ENCODE measurements at regions not wholly inside any gene's neighbourhood (a gene's known extent, or its start where the extent isn't known, plus 50 kb on each side); places are given as distances from the start of the nearest gene placed in this dataset.

DNA sequence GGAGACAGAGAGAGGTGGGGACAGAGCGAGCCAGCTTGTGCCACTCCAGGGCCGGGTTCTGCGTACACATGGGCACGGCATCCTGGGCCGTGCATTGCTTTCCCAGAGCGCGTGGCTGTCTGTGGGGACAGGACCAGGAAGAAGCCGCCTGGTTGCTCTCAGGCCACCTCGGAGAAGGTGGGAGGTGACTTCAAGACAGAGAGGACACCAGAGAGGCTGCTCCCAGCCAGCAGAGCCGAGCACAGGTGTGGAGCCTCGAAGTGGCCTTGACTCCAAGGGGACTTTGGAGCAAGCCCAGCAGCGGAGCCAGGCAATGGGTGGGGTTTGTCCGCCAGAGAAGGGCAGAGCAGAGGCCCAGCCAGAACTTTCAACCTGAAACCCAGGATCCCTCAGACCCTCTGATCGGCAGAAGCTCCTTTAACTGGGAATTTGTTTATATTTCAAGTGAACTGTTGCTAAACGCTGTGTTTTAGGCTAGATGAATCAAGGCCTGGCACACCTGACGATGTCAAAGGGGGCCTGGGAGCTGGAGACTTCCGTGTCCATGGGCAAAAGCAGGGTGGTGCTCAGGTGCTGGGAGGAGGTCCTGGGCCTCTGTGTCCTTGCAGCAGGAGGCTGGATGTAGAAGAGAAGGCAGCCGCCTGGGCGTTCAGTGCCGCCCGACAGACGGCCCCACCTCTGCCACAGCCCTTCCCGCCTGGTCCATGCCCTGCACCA, 262.1 kb downstream of the DLL1 start:
- H3K79me2 ChIP-seq (ENCODE audit: insufficient read depth) = no peaks in the 10 kb centered on the region
- TF ChIP-seq NFIC (IDR thresholded peaks at IDR 0.05; ENCODE audit: borderline replicate concordance) (no peak), CHD2 (IDR thresholded peaks at IDR 0.05; ENCODE audit: low read length, partially characterized antibody) (no peak), RAD21 (IDR thresholded peaks at IDR 0.05; ENCODE audit: low read length) (no peak), TAF1 (IDR thresholded peaks at IDR 0.05; ENCODE audit: borderline replicate concordance, low read depth, low read length) (no peak), POLR2AphosphoS5 (IDR thresholded peaks at IDR 0.05; ENCODE audit: low read depth, low read length) (no peak), RXRA (IDR thresholded peaks at IDR 0.05; ENCODE audit: borderline replicate concordance, low read depth) (no peak), TCF12 (IDR thresholded peaks at IDR 0.05) (no peak), YY1 (IDR thresholded peaks at IDR 0.05; ENCODE audit: low read depth) (no peak), FOXJ3 (CRISPR knock-in tag; IDR thresholded peaks at IDR 0.05) (no peak), GATA2 (CRISPR knock-in tag; IDR thresholded peaks at IDR 0.05) (no peak), RFX5 (IDR thresholded peaks at IDR 0.05; ENCODE audit: low read length) (no peak)
- TF ChIP-seq, protein P1, sequence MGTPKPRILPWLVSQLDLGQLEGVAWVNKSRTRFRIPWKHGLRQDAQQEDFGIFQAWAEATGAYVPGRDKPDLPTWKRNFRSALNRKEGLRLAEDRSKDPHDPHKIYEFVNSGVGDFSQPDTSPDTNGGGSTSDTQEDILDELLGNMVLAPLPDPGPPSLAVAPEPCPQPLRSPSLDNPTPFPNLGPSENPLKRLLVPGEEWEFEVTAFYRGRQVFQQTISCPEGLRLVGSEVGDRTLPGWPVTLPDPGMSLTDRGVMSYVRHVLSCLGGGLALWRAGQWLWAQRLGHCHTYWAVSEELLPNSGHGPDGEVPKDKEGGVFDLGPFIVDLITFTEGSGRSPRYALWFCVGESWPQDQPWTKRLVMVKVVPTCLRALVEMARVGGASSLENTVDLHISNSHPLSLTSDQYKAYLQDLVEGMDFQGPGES (IDR thresholded peaks at IDR 0.05; ENCODE audit: low read depth, low read length) = no peak
- no peaks in the 10 kb centered on the region for H3K9me3 ChIP-seq
- H3K36me3 ChIP-seq (replicated peaks in 1 of 2; ENCODE audit: control insufficient read depth in 1 of 2, insufficient read depth in 2 of 2, low read length in 1 of 2) = no peaks in the 10 kb centered on the region
- H3K27ac ChIP-seq (ENCODE audit: low read depth in 2 of 2, low read length in 1 of 2) = no peak overlapping the region
- H3K4me3 ChIP-seq (ENCODE audit: low read depth in 2 of 2, low read length in 1 of 2) = no peak overlapping the region
- no peaks in the 10 kb centered on the region for H3K27me3 ChIP-seq (ENCODE audit: insufficient read depth)
- no peak for DNase-seq
- no peaks in the 10 kb centered on the region for H3K9me2 ChIP-seq
- H3K4me2 ChIP-seq = no peak overlapping the region
- H3K9ac ChIP-seq = no peak overlapping the region
- no peaks in the 10 kb centered on the region for H3F3A ChIP-seq (replicated peaks; ENCODE audit: insufficient read depth)
- H3K4me1 ChIP-seq (ENCODE audit: control insufficient read depth in 1 of 2, insufficient read depth in 2 of 2, low read depth in 1 of 2, low read length in 1 of 2) = peaks cover 0 to 45% of the 10 kb centered on the region in 2 experiments; a peak in 1 of 4 replicates
- CTCF ChIA-PET = no interaction called here
- no peak overlapping the region for H2AFZ ChIP-seq (ENCODE audit: low read depth)
- no peaks in the 10 kb centered on the region for H4K20me1 ChIP-seq (ENCODE audit: insufficient read depth)
- 69% methylated on average over 13 of the region's 23 CpGs for WGBS (ENCODE audit: low lambda C conversion rate)
- POLR2A ChIA-PET = no interaction called here

DNA sequence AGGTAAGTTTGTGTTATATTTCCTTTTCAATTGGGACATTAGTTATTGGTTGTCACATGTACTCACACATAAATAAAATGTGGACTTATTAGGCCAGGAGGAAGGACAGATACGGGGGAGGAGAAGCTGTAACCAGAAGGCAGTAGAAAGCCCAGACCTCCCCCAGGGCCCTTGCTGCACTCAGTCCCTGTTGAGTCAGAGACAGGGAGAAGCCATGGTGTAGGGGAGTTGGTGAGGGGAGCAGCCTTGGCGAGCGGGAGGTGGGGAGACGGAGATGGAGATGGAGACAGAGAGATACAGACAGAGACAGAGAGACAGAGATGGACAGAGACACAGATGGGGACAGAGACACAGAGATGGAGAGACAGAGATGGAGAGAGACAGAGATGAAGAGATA, 263.2 kb downstream of the DLL1 start:
- Histone ChIP-seq H2AFZ (ENCODE audit: low read depth) (no peak overlapping the region), H3K9ac (no peak overlapping the region), H3K4me3 (ENCODE audit: low read depth in 2 of 2, low read length in 1 of 2) (no peak overlapping the region), H3K27me3 (ENCODE audit: insufficient read depth) (no peaks in the 10 kb centered on the region), H4K20me1 (ENCODE audit: insufficient read depth) (no peaks in the 10 kb centered on the region), H3K36me3 (replicated peaks in 1 of 2; ENCODE audit: control insufficient read depth in 1 of 2, insufficient read depth in 2 of 2, low read length in 1 of 2) (no peaks in the 10 kb centered on the region), H3K4me1 (ENCODE audit: control insufficient read depth in 1 of 2, insufficient read depth in 2 of 2, low read depth in 1 of 2, low read length in 1 of 2) (peaks cover 0 to 45% of the 10 kb centered on the region in 2 experiments; a peak in 1 of 4 replicates), H3K79me2 (ENCODE audit: insufficient read depth) (no peaks in the 10 kb centered on the region), H3K9me2 (no peaks in the 10 kb centered on the region), H3K4me2 (no peak overlapping the region), H3K27ac (ENCODE audit: low read depth in 2 of 2, low read length in 1 of 2) (no peak overlapping the region), H3K9me3 (no peaks in the 10 kb centered on the region), H3F3A (replicated peaks; ENCODE audit: insufficient read depth) (no peaks in the 10 kb centered on the region)
- WGBS (ENCODE audit: low lambda C conversion rate) = 83% methylated on average over 4 of the region's 4 CpGs
- no peak for DNase-seq
- no peak for TF ChIP-seq YY1 (IDR thresholded peaks at IDR 0.05; ENCODE audit: low read depth)
- TF ChIP-seq, protein P2, sequence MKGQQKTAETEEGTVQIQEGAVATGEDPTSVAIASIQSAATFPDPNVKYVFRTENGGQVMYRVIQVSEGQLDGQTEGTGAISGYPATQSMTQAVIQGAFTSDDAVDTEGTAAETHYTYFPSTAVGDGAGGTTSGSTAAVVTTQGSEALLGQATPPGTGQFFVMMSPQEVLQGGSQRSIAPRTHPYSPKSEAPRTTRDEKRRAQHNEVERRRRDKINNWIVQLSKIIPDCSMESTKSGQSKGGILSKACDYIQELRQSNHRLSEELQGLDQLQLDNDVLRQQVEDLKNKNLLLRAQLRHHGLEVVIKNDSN (IDR thresholded peaks at IDR 0.05; ENCODE audit: borderline replicate concordance, low read depth) = no peak
- TF ChIP-seq FOSL2 (IDR thresholded peaks at IDR 0.05; ENCODE audit: borderline replicate concordance, low read depth) = no peak
- TF ChIP-seq, protein P3, sequence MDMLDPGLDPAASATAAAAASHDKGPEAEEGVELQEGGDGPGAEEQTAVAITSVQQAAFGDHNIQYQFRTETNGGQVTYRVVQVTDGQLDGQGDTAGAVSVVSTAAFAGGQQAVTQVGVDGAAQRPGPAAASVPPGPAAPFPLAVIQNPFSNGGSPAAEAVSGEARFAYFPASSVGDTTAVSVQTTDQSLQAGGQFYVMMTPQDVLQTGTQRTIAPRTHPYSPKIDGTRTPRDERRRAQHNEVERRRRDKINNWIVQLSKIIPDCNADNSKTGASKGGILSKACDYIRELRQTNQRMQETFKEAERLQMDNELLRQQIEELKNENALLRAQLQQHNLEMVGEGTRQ (IDR thresholded peaks at IDR 0.05; ENCODE audit: borderline replicate concordance, low read depth, low read length) = no peak
- no peak for TF ChIP-seq TCF12 (IDR thresholded peaks at IDR 0.05)
- TF ChIP-seq EP300 (IDR thresholded peaks at IDR 0.05; ENCODE audit: borderline replicate concordance in 1 of 2, low read depth in 1 of 2, low read length in 1 of 2) = no peak
- TF ChIP-seq GABPA (IDR thresholded peaks at IDR 0.05; ENCODE audit: low read depth) = no peak
- no peak for TF ChIP-seq MEF2A (IDR thresholded peaks at IDR 0.05; ENCODE audit: borderline replicate concordance, low read depth)
- TF ChIP-seq RCOR1 (IDR thresholded peaks at IDR 0.05; ENCODE audit: low read length) = no peak
- no peak for TF ChIP-seq FOXJ3 (CRISPR knock-in tag; IDR thresholded peaks at IDR 0.05)
- TF ChIP-seq, protein P4, sequence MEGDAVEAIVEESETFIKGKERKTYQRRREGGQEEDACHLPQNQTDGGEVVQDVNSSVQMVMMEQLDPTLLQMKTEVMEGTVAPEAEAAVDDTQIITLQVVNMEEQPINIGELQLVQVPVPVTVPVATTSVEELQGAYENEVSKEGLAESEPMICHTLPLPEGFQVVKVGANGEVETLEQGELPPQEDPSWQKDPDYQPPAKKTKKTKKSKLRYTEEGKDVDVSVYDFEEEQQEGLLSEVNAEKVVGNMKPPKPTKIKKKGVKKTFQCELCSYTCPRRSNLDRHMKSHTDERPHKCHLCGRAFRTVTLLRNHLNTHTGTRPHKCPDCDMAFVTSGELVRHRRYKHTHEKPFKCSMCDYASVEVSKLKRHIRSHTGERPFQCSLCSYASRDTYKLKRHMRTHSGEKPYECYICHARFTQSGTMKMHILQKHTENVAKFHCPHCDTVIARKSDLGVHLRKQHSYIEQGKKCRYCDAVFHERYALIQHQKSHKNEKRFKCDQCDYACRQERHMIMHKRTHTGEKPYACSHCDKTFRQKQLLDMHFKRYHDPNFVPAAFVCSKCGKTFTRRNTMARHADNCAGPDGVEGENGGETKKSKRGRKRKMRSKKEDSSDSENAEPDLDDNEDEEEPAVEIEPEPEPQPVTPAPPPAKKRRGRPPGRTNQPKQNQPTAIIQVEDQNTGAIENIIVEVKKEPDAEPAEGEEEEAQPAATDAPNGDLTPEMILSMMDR (IDR thresholded peaks at IDR 0.05) = no peak
- TF ChIP-seq RXRA (IDR thresholded peaks at IDR 0.05; ENCODE audit: borderline replicate concordance, low read depth) = no peak
- CTCF ChIA-PET = no interaction called here
- POLR2A ChIA-PET = interaction anchor here (0.8 kb wide), 1 partner anchor 19 kb away, joined by 3 read pairs; no protein-coding TSS in a partner anchor

Measured in SK-N-SH (cell line).